GM18519 (cell line): ENCODE measurements at regions not wholly inside any gene's neighbourhood (a gene's known extent, or its start where the extent isn't known, plus 50 kb on each side); places are given as distances from the start of the nearest gene placed in this dataset.

Source experiments
- ATAC-seq: cut with Tn5 transposase; IDR thresholded peaks from one replicate; pipeline ENCODE4 v1.9.1; 2021; ENCODE audit warnings: mild to moderate bottlenecking, moderate library complexity; ENCODE audit not compliant: unreplicated experiment, low FRiP score

DNA sequence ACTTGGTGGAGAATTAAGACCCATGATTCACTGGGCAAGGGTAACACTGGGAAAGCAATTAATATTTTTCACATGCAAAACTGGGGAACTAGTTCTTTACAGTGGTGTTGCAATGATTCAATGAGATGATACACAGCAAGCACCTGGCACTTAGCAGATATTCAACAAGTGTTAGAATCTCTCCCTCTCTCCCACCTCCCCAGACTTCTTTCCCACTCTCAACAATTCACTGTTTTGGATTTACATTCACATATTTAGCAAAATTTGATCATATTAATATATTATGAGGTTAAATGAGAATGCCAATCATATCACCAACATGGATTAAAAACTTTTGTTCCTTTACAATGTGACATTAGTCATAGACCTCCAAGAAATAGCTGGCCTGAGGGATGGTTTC is 223.1 kb upstream of the GRIP1 start:
- ATAC-seq = no peak

DNA sequence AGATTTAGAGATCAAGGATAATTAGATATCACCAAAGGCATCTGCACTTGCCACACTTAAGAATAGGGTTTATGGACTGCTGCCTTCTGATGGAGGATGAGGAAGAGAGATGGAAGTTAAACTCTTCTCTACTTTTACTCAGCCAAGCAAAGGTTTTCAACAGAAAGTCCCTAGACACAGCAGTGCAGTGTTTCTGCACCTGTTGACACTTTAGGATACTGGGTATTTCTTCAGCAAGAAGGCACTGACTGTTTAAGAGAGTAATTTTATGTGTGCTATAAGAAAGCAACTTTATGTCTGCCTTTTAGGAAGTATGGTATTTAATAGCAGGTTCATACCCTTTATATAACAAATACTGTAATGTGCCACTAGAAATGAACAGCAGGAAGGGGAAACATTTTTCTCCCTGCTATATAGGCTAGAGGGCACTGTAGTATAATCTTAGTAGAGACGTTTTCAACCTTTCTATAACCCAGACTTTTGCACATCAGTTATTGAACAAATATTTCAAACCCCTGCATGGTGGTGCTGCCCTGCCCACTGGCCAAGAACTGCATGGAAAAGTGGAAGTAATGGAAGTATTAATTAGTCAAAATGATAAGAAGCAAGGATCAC is 225.0 kb upstream of the GRIP1 start:
- no peak for ATAC-seq

DNA sequence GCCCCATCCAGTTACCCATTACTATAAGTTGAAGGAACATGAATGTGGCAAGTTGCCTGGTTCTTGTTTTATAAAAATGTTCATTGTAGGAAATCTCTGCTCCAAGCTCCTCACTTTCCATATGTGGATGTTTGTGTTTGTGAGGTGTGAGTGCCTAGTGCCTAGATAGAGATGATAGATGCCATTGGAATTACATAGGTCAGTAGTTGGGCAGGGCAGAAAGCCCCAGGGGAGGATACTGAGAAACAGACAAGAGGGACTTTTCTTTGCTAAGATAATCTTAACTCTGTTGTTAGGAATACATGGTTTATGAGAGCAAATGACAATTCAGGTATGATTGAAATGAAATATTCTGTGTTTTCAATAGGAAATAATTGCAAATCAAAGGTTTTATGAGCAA is 226.3 kb upstream of the GRIP1 start:
- no peak for ATAC-seq

DNA sequence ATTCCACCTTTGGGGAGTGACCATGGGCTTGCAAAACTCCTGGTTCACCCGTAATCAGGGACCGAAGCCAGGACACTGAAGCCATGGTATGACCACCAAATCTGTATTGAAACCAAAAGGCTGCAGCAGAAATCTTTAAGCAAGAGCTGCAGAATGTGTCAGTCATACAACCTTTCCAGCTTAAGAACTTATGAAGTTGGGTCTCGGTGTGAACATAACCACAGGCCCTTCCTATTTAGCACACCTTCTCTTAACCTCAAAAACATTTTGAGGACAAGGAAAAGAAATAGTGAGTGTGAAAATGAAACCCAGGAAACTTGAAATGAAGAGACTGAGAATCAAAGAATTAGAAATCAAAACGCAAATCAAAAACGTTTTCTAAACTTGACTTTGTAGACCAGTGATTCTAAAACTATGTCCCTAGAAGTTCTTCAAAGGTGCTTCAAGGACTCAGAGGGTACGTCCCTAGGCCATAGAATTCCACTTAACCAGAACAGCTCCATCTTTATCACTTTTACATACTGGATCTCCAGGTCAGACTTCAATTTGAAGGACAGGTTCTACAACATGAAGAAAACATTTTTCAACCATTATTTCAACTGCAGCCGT is 231.6 kb upstream of the GRIP1 start:
- ATAC-seq = no peak

DNA sequence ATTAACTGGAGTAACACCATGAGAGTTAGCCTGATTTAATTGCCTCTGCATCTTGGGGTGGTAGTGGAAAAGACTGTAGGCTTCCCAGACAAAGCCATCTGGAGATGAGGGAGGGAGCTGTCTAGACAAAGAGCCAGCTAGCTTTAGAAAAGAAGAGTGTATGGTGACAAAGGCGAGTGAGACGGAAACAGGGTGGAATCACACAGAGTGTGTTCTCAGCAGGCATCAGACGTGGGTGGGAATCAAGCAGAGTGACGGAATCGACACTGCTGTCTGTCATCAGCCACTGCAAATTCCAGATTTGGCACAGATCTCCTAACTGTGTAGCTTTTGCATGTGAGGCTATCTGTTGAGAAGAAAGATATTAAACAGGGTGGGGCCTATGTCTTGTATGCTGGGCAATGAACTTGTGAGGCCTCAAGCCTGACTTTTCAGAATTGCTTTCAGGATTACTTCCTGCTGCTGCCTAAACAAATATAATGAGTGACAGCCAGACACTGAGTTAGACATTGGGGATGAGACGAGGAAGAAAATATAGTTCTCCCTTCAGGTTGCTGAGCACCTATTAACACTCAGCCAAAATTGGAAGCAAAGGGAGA is 236.5 kb upstream of the GRIP1 start:
- ATAC-seq = no peak

DNA sequence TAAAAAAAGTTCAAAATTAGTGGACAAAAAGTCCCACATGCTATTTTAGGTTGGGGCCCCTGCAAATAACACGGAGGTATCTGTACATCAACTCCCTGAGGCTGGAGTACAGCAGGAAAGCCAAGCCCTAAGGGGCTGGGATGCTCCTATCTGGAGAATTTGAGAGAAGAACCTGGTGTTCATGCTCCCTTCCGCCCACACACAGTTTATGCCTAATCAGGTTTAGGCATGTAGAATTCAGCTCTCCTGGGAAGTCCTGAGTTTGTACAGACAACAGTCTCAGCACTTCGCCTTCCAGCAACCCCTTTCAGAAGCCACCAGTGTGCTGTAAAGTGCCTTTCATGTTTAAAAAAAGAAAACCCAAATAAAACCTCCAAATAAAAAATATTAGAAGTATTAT is 237.3 kb upstream of the GRIP1 start:
- ATAC-seq = no peak

DNA sequence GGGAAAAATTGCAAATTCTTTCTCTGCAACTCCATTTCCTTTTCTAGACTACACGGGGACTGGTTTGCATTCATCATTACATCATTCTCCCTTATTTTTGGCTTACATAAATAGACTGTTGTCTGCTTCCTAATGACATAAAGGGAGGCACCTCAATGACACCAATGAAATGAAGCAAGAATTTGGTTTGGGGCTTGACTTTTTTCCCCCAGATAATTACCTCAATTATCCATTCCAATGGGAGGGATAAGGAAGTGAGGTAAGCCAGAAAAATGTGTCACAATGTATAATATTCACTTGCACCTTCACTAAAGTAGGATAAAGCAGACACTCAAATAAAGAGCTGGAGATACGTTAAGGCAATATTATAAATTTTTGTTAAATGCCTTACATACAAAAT is 240.6 kb upstream of the GRIP1 start:
- ATAC-seq = no peak

DNA sequence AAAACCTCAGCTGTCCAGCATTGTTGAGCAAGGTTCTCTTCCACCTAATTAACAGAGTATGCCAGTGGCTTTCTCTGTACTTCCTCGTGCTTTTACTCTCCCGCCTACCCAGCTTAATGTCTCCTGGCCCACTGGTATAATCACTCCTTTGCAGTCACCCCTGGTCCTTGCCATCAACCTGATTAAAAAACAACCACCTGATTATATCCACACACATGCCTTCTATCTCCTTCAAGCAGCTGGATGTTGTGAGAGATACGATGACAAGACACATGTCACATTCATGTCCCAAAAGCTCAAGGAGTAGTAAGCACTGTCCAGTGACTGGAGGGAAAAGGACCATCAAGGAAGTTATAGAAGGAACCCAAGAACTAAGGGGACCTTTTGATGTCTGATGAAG is 241.3 kb upstream of the GRIP1 start:
- ATAC-seq = no peak

DNA sequence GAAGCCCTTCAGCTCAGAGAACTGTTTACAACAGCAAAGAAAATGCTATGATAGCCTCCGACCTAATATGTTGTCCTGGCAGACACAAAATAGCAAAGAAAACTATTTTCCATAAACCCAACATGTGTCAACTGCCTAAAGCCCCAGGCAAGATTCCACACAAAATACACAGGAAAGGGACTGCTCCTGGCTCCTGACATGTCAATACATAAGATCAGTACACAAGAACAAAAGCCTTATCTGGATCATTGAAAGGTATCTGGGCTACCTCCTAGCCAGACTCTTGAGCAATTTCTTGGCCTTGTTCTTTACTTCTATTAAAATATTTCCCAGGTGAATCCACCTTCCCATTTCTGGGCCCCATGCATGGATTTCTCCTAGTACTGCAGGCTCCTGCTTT is 242.3 kb upstream of the GRIP1 start:
- ATAC-seq = no peak

DNA sequence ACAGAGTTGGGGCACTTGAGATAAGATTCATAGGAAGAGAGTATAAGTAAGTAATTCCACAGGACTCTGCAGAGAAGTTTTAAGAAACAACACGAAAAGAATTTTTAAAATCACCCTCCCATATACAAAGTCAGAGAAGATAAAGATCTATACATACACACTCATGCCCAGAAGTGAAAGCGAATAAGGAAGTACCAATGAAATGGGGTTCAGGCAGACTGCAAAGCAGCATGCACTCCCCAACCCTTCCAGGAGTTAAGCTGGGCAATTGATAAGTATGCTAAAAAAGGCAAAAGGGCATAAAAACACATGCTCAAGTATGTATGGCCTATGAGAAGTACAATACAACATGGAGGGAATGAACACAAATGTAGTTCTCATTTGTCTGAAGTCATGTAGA is 246.2 kb upstream of the GRIP1 start:
- no peak for ATAC-seq

DNA sequence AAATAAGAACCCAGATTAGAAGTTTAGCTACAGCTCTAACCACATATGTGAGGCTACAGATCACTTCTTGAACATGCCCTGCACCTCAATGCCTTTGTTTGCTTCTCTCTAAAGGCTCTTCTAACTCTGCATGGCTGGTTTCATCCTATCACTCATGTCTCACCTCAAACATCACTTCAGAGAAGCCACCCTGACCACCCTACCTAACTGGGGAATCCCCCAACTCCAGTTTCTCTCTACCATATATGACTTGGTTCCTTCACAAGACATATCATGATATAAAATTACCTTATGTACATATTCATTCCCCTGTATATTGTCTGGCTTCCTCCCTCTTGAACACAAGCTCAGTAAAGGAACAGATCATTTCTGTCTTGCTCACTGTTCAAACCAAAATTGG is 250.2 kb upstream of the GRIP1 start:
- ATAC-seq = no peak

DNA sequence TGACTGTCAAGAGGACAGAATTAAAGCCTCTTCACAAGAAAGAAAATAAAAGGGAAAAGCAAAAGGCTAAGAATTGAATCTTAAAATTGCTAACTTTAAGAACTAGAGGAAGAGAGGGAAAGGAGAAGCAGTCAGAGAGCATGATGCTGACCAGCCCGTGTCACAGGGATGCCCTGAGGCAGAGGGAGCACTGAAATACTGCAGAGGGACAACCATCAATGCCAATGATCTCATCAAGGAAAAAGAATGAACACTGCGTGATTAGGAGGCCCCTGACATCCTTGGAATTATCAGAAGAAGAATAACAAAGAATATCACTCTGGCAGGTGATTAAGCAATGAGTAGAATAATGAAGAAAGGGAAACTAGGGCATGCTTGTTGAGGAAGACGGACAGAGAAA is 252.2 kb upstream of the GRIP1 start:
- ATAC-seq = no peak

DNA sequence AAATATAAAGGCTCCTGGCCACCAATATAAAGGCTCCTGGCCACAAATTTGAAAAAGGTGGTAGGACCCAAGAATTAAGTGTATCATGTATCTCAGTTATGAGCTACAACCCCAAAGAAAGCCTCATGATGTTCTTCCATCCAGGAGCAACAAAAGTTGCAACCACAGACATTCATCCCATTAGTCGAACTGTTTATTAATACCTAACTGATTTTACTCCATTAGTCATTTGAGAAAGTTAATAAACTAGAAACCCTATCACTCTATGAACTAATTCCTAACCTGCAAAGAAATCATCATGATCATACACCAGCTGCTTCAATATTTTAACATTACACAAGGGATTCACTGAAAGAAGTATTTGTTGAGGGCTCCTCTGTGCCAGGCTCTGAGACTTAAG is 253.2 kb upstream of the GRIP1 start:
- no peak for ATAC-seq

DNA sequence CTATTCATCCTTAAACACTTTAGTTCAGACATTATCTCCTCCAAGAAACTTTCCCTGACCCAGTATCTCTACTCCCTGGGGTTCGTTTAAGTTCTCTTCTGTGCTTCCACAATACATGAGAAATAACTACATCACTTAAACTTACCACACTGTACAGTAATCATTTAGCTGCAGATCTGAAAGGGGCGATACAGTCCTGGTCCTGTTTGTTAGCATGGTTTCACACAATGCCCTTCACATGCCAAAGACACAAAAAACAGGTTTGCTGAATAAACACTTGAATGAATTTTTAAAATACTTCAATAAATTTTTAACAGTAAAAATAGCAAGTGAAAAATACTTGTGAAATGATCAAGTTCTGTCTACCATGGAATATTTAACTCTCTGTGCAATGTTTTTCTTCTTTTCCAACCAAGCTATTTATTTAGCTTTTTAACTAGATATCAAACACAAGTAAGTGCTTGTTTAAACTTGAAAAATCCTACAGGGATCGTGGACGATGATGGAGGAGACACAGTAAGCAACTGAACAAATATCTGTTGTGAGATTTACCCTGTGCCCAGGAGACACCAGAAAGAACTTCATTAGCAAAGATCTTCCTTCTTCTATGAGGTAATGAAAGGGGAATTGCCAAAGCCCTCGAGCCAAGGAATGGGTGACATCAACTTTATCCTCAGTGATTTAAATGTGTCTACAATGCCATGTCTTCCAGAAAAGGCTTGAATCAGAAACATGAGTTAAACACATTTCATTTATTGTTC is 255.6 kb upstream of the GRIP1 start:
- ATAC-seq = no peak

DNA sequence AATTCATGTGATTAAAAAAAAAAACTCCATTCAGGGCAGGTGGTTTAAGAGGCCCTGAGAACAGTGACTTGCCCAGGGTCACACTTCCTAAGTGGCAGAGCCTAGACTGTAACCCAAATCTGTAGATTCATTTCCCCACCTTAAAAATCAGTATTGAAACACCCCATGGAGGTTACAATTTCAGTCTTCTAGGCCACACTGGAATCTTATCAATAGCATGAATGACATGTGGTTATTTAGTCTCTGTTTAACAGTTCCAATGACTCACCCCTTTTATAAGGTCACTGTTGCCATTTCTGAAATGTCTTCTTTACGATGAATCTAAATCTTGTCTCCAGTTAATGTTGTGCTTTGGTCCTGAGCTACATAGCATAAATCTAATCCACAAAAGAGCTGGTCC is 262.3 kb upstream of the GRIP1 start:
- no peak for ATAC-seq

DNA sequence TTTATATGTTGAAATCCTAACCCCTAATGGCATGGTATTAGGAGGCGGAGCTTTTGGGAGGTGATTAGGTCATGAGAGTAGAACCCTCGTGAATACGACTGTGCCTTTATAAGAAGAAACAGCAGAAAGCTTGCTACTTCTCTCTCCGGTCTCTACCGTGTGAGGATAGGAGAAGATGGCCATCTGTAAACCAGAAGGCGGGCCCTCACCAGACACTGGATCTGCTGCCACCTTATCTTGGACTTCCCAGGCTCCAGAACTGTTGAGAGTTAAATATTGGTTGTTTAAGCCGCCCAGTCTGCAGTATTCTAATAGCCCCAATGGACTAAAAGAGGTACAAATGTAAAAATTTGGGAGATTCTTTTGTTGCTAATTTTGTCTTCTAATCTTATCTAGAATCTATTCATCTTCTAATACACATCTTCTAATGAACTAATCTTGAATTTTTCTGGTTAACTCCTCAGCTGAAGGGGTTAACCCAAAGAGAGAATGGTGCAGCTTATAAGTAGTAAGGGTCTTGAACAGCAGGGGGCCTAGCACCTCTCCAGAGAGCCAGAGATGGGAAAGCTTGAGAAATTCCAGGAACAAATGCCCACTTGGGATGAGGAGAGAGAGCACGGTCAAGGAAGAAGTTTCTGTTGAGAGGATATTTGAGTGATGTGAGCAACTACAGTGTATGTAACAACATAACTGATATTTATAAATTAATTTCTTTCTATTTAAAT is 264.0 kb upstream of the GRIP1 start:
- no peak for ATAC-seq

DNA sequence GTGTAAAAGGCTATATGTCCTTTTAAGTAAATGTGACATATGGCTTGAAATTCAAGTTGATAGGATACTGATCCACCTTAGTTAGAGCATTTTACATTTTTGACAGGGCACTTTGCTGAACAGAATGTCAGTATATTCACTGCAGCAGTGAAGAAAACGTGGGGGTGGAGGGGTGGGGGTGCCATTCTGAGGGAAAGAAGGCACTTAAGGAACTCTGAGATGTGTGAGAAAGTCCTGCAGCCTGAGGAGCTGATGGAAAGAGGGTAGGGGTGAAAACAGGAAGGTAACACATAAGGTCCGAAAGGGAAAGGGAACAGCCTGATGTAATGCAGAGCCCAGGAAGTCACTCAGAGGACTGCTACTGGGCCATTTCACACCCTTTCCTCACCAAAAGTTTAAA is 265.5 kb upstream of the GRIP1 start:
- ATAC-seq = no peak

DNA sequence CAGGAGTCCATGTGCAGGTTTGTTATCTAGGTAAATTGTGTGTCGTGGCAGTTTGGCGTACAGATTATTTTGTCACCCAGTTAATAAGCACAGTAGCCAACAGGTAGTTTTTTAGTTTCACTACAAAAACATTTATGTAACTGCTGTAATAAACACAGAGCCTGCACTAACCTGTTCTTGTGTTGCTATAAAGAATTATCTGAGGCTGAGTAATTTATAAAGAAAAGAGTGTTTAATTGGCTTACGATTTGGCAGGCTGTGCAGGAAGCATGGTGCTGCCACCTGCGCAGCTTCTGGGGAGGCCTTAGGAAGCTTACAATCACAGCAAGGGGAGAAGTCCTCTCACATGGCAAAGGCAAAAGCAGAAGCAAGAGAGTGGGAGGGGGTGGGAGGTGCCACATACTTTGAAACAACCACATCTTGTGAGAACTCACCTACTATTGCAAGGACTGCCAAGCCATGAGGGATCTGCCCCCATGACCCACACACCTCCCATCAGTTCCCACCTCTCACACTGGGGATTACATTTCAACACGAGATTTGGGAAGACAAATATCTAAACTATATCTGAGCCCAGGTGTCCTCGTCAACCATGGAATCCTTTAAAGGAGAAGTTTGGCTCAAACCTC is 266.4 kb upstream of the GRIP1 start:
- ATAC-seq = no peak

DNA sequence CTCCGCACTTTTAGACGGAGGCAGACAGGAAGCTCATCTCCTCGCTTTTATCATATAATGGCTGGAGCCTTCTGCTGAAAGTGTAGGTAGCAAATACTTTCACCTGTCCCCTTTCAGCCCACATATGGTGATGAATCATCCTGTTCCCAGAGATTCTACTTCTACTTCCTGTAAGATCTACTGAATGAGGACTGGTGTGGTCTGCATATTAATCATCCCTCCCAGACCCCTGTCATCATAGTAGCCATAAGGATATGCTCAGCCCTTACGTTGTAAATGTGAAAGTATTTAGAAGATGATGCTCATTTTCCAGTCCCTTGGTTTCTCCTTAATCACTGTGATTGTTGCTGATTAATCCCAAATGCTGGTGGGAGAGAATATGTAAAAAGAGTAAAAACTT is 268.2 kb upstream of the GRIP1 start:
- no peak for ATAC-seq

DNA sequence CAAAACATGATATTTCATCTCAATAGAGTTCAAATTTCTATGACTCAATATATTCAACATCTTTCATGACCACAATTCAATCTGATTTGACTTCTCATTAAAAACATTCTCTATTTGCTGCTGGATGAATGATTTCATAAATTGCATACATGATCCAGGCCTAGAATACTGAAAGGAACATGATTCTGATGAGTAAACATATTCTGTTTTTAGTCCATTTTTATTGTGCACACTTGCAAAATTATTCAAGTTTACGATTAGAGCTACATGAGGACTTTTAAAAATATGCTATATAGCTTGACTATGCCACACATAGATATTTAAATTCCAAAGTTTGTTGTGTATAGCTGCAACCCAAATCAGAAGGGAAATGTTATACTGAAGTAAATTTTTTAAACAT is 273.8 kb upstream of the GRIP1 start:
- ATAC-seq = no peak

DNA sequence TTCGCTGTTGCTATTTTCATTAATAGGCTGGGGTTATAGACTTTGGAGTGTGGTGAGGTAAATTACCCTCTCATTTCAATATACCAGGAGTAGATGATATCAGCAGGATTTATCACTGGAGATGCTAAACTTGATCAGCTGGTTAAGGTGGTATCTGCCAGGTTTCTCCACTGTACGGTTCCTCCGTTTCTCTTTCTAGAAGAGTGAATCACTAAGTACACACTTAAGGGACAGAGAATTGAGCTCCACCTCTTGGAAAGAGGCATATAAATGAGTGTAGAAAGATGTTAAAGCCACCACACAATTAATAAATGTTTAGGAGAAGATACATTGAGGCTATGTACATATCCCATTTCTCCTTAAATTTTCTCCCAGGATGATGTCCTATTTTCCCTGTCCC is 277.4 kb upstream of the GRIP1 start:
- ATAC-seq = no peak
